Thymus (tissue), 11 donors: ENCODE measurements at regions not wholly inside any gene's neighbourhood (a gene's known extent, or its start where the extent isn't known, plus 50 kb on each side); places are given as distances from the start of the nearest gene placed in this dataset.
"Not testable (repeated sequence)": the region's sequence is repeated elsewhere in the genome, so short reads cannot be mapped to it uniquely, and the experiment has no call there.

Experiments used
- DNase-seq, 9 donors: peaks; one replicate each; pipeline ENCODE4 v3.0.0-alpha.2; 2013; ENCODE audit warnings: low spot score in 9 of 9, low read depth in 6 of 9, missing footprints in 1 of 9
- H3K27ac ChIP-seq, 2 donors: one replicate each; pipeline ENCODE4 v1.5.1; 2013; ENCODE audit warnings: control low read depth in 1 of 2, low read depth in 1 of 2, low read length in 1 of 2, mild to moderate bottlenecking in 1 of 2, moderate library complexity in 1 of 2
- H3K27me3 ChIP-seq, 2 donors: one replicate each; pipeline ENCODE4 v1.5.1; 2013; ENCODE audit warnings: low read length in 1 of 2; ENCODE audit not compliant: control insufficient read depth in 2 of 2, insufficient read depth in 1 of 2
- H3K36me3 ChIP-seq, 2 donors: one replicate each; pipeline ENCODE4 v1.5.1; 2013; ENCODE audit warnings: low read length in 1 of 2, mild to moderate bottlenecking in 1 of 2, moderate library complexity in 1 of 2; ENCODE audit not compliant: control insufficient read depth in 2 of 2, insufficient read depth in 2 of 2
- H3K4me1 ChIP-seq, 2 donors: one replicate each; pipeline ENCODE4 v1.5.1; 2013; ENCODE audit warnings: low read length in 2 of 2; ENCODE audit not compliant: control insufficient read depth in 2 of 2, insufficient read depth in 2 of 2
- H3K4me3 ChIP-seq, 2 donors: one replicate each; pipeline ENCODE4 v1.5.1; 2013; ENCODE audit warnings: low read length in 2 of 2, control low read depth in 1 of 2, mild to moderate bottlenecking in 1 of 2
- H3K9me3 ChIP-seq, 2 donors: one replicate each; pipeline ENCODE4 v1.5.1; 2013; ENCODE audit warnings: low read length in 1 of 2, mild to moderate bottlenecking in 1 of 2; ENCODE audit not compliant: control insufficient read depth in 2 of 2, insufficient read depth in 1 of 2
- WGBS: extraction: QIAGEN DNeasy Blood & Tissue Kit; methylation state at CpG from one replicate; pipeline ENCODE4 v1.1.7; 2013; 5-methylcytosine and 5-hydroxymethylcytosine counted together
- donor health status: healthy.

GRCh38 chr16:72639494-72639893 lies 408.4 kb downstream of the ZFHX3 start:
- Histone ChIP-seq H3K36me3 (no peaks in the 10 kb centered on the region), H3K4me1 (peaks cover 3% of the 10 kb centered on the region in 2 donors), H3K27me3 (no peaks in the 10 kb centered on the region), H3K27ac (no peak overlapping the region), H3K4me3 (no peak overlapping the region), H3K9me3 (peaks cover 0 to 12% of the 10 kb centered on the region in 2 donors)
- no peak for DNase-seq
- WGBS, result 99% methylated on average over 1 of the region's 1 CpG

- WGBS, result 99% methylated on average over 1 of the region's 1 CpG
- no peak for DNase-seq
These were observed 410.6 kb downstream of the ZFHX3 start for GRCh38 chr16:72637306-72637705.

DNA sequence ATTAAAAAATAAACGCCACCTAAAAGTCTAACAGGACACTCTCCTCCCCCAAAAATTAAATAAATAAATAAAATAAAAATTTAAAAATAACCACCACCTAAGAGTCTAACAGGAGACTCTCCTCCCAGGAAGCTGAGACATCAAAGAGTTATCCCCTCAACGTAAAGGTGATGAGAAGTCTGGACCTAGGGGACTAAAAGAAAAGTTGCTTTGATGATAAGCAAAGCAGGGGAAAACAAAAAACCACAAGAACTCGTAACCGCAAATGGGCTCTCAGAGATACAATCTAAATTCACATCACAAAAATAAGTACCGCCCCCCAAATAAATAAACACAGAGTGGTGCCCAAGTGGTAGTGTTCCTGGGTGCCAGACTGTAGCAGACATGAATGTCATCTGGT lies 412.2 kb downstream of the ZFHX3 start:
- Histone ChIP-seq H3K9me3 (peaks cover 0 to 9% of the 10 kb centered on the region in 2 donors), H3K4me3 (no peak overlapping the region), H3K27me3 (no peaks in the 10 kb centered on the region), H3K4me1 (peaks cover 3% of the 10 kb centered on the region in 2 donors), H3K36me3 (no peaks in the 10 kb centered on the region), H3K27ac (no peak overlapping the region)
- 57% methylated on average over 5 of the region's 5 CpGs for whole genome bisulfite sequencing
- peak in 1 of 9 donors; percentile 30 for DNase-seq

More at GRCh38 chr16:72637306-72637705, 410.6 kb downstream of the ZFHX3 start:
- H3K36me3 ChIP-seq, result no peaks in the 10 kb centered on the region
- no peaks in the 10 kb centered on the region for H3K27me3 ChIP-seq
- peaks cover 0 to 11% of the 10 kb centered on the region in 2 donors for H3K9me3 ChIP-seq
- H3K4me1 ChIP-seq, result peaks cover 3% of the 10 kb centered on the region in 2 donors
- no peak overlapping the region for H3K27ac ChIP-seq
- no peak overlapping the region for H3K4me3 ChIP-seq

DNA sequence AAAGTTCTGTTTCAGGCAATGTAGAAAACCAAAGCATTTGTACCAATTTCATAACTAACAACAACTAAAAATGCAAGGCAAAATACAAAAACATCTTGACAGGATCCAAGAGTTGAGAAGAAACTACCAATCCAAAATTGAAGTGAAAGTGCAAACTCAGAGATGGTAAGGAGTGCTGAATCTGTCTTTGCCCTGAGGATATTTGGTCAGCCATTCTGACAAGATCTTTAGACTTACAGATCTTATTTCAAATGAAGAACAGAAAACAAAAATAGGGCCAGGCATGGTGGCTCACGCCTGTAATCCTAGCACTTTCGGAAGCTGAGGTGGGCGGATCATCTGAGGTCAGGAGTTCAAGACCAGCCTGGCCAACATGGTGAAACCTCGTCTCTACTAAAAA lies 412.8 kb downstream of the ZFHX3 start:
- 98% methylated on average over 4 of the region's 4 CpGs for WGBS
- H3K27me3 ChIP-seq, result no peaks in the 10 kb centered on the region
- no peak for DNase-seq
- H3K27ac ChIP-seq, result no peak overlapping the region
- H3K4me3 ChIP-seq, result no peak overlapping the region
- peaks cover 3% of the 10 kb centered on the region in 2 donors for H3K4me1 ChIP-seq
- H3K36me3 ChIP-seq, result no peaks in the 10 kb centered on the region
- H3K9me3 ChIP-seq, result peaks cover 0 to 9% of the 10 kb centered on the region in 2 donors

DNA sequence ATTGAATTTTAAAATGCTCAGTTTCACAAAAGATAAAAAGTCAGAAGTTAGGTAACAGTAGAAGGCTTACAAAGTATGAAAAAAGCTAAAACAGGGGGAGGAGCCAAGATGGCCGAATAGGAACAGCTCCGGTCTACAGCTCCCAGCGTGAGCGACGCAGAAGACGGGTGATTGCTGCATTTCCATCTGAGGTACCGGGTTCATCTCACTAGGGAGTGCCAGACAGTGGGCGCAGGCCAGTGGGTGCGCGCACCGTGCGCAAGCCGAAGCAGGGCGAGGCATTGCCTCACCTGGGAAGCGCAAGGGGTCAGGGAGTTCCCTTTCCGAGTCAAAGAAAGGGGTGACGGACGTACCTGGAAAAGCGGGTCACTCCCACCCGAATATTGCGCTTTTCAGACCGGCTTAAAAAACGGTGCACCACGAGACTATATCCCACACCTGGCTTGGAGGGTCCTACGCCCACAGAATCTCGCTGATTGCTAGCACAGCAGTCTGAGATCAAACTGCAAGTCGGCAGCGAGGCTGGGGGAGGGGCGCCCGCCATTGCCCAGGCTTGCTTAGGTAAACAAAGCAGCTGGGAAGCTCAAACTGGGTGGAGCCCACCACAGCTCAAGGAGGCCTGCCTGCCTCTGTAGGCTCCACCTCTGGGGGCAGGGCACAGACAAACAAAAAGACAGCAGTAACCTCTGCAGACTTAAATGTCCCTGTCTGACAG lies 420.6 kb downstream of the ZFHX3 start:
- H3K27me3 ChIP-seq, H3K9me3 ChIP-seq, H3K27ac ChIP-seq, H3K36me3 ChIP-seq, H3K4me3 ChIP-seq, DNase-seq, H3K4me1 ChIP-seq: not testable (repeated sequence)
- WGBS, result 89% methylated on average over 29 of the region's 30 CpGs

DNA sequence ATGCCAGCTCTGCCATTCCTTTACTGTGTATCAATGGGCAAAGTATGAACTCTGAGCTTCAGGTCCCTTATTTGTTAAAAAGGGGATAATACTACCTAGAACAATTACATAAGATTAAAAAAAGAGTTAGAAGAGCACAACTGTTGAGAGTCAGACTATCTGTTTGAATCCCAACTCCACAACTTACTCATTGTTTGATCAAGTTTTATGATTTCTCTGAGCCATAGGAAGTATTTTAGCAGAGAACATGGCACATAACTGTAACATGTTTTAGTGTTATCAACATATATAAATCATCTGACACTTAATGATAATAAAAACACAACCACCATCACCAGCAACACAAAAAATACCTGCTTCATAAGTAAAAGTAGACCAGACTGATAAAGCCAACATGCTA lies 421.3 kb downstream of the ZFHX3 start:
- no peak for DNase-seq
- H3K4me1 ChIP-seq, result no peaks in the 10 kb centered on the region
- no peaks in the 10 kb centered on the region for H3K27me3 ChIP-seq
- H3K27ac ChIP-seq, result no peak overlapping the region
- H3K36me3 ChIP-seq, result no peaks in the 10 kb centered on the region
- no peak overlapping the region for H3K4me3 ChIP-seq
- no peaks in the 10 kb centered on the region for H3K9me3 ChIP-seq

GRCh38 chr16:72621651-72622050 lies 426.3 kb downstream of the ZFHX3 start:
- H3K27me3 ChIP-seq, result no peaks in the 10 kb centered on the region
- no peak overlapping the region for H3K27ac ChIP-seq
- no peak overlapping the region for H3K4me3 ChIP-seq
- no peak for DNase-seq
- WGBS, result 97% methylated on average over 3 of the region's 3 CpGs
- no peaks in the 10 kb centered on the region for H3K4me1 ChIP-seq
- no peaks in the 10 kb centered on the region for H3K9me3 ChIP-seq
- H3K36me3 ChIP-seq, result no peaks in the 10 kb centered on the region

GRCh38 chr16:72620853-72621252 lies 427.1 kb downstream of the ZFHX3 start:
- Histone ChIP-seq H3K27ac (no peak overlapping the region), H3K4me3 (no peak overlapping the region), H3K27me3 (no peaks in the 10 kb centered on the region), H3K36me3 (no peaks in the 10 kb centered on the region), H3K9me3 (no peaks in the 10 kb centered on the region), H3K4me1 (no peaks in the 10 kb centered on the region)
- DNase-seq, result no peak
- 89% methylated on average over 2 of the region's 2 CpGs for WGBS

DNA sequence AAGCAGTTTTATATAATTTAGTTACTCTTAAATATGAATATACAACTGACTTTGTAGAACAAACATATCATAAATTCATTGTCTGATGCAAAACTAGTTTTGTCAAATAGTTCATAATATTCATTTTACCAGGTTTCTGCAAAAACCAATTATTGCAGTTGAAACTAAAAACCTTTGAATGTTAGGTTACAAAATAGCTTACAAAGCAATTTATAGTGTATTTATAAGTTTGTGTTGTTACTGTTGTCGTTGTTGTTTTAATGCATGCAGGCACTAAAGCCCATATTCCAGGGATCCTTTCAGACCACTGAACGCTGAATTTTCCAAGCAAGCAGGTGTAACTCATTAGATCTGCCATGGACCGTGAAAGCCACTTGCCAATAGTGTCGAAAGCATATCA lies 427.6 kb downstream of the ZFHX3 start:
- H3K36me3 ChIP-seq, result no peaks in the 10 kb centered on the region
- DNase-seq, result no peak
- no peak overlapping the region for H3K4me3 ChIP-seq
- H3K27ac ChIP-seq, result no peak overlapping the region
- H3K4me1 ChIP-seq, result no peaks in the 10 kb centered on the region
- WGBS, result 95% methylated on average over 4 of the region's 4 CpGs
- H3K9me3 ChIP-seq, result no peaks in the 10 kb centered on the region
- H3K27me3 ChIP-seq, result no peaks in the 10 kb centered on the region
